Choroid plexus epithelial cell (primary cell): ENCODE measurements at regions not wholly inside any gene's neighbourhood (a gene's known extent, or its start where the extent isn't known, plus 50 kb on each side); places are given as distances from the start of the nearest gene placed in this dataset.

Source experiments
- DNase-seq: peaks from one replicate; pipeline ENCODE4 v3.0.0-alpha.2; 2010; ENCODE audit warnings: low read depth
- H3K4me3 ChIP-seq: 2 replicates; pipeline ENCODE4 v1.5.1; 2011; ENCODE audit warnings: low read depth, mild to moderate bottlenecking, control low read depth, low read length, moderate library complexity
- CTCF ChIP-seq: conservative IDR thresholded peaks from 2 replicates; pipeline ENCODE4 v1.5.1; 2011; ENCODE audit warnings: low read depth, mild to moderate bottlenecking, control low read depth, inconsistent platforms, low read length, moderate library complexity

DNA sequence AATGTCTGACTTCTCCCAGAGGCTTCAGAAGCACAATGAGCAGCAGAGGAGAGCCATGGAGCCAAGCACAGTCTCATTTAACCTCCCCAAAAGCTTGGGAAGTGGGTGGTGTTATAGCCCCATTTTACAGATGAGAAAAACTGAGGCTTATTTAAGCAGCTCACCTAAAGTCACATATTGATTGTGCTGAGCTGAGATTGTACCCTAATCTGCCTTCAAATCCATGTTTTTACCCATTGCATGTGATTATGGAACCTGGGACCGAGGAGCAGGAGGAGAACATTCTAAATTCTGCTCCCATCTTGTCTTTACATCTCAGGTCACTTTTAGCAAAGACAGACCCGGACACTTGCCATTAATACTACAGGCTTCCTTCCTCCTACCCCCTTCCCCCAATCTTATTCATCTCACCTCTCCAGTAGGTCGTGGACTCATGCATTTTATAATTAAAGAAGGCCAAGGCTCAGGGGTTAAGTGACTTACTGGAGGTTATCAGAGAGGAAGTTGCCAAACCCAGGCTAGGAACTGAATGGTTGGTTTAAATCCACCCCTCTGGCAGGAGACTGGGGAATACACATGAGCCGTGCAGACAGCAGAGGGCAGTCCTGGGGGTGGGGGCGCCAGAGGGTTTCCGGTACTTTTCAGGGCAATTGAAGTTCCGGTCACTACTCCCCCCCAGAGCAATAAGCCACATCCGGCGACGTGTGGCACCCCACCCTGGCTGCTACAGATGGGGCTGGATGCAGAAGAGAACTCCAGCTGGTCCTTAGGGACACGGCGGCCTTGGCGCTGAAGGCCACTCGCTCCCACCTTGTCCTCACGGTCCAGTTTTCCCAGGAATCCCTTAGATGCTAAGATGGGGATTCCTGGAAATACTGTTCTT is 51.0 kb upstream of the IL17B start:
- peak; percentile 51 for TF ChIP-seq CTCF
- DNase-seq = peak; percentile 64
- H3K4me3 ChIP-seq = no peak overlapping the region
